Upper lobe of left lung (tissue), 4 donors: ENCODE measurements at regions not wholly inside any gene's neighbourhood (a gene's known extent, or its start where the extent isn't known, plus 50 kb on each side); places are given as distances from the start of the nearest gene placed in this dataset.

Source experiments
- EP300 ChIP-seq, 4 donors: sonication (generic); formaldehyde crosslinking; IDR thresholded peaks; one replicate each; pipeline ENCODE4 v1.5.1; 2017; ENCODE audit warnings: antibody characterized with exemption in 4 of 4, control low read depth in 2 of 4
- POLR2A ChIP-seq, 4 donors: fragments of 450-650 bp; IDR thresholded peaks; one replicate each; pipeline ENCODE4 v1.5.1; 2016 to 2017; ENCODE audit warnings: antibody characterized with exemption in 4 of 4, mild to moderate bottlenecking in 2 of 4
- POLR2AphosphoS5 ChIP-seq, 2 donors: sonication (generic); formaldehyde crosslinking; IDR thresholded peaks; one replicate each; pipeline ENCODE4 v1.5.1; 2017; ENCODE audit warnings: antibody characterized with exemption in 2 of 2
- TF ChIP-seq, protein P1 (sequence below), 6 experiments: fragments of 450-650 bp in 4 of 6; fragments of 200-600 bp in 2 of 6; sonication (generic) in 2 of 6; IDR thresholded peaks; one replicate each; pipeline ENCODE4 v1.5.1; 2016 to 2019; ENCODE audit warnings: antibody characterized with exemption in 6 of 6

DNA sequence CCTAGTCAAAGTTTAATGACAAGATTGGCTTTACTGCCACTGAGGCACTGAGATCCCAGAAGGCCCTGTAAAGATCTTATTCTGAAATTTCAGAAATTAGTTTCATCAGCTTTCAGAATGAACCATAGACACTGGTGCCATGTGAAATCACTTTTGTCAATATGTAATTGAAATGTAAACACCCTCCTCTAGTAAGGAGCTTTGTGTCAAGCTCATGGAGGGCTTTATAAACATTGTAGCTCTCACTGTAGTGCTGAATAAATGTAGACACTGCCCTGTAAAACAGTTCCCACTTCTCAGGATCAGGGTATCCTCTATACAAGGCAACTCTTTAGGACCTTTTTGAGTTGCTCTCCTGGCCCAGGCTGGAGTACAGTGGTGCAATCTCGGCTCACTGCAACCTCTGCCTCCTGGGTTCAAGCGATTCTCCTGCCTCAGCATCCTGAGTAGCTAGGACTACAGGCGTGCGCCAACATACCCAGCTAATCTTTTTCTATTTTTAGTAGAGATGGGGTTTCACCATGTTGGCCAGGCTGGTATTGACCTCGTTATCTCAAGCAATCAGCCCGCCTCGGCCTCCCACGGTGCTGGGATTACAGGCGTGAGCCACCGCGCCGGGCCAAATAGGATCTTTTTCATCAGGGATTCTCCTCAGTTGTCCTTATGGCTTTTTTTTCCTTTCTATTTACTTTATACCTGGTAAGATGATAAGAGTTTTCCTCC lies 1823.9 kb upstream of the CDH9 start:
- TF ChIP-seq, protein P1, sequence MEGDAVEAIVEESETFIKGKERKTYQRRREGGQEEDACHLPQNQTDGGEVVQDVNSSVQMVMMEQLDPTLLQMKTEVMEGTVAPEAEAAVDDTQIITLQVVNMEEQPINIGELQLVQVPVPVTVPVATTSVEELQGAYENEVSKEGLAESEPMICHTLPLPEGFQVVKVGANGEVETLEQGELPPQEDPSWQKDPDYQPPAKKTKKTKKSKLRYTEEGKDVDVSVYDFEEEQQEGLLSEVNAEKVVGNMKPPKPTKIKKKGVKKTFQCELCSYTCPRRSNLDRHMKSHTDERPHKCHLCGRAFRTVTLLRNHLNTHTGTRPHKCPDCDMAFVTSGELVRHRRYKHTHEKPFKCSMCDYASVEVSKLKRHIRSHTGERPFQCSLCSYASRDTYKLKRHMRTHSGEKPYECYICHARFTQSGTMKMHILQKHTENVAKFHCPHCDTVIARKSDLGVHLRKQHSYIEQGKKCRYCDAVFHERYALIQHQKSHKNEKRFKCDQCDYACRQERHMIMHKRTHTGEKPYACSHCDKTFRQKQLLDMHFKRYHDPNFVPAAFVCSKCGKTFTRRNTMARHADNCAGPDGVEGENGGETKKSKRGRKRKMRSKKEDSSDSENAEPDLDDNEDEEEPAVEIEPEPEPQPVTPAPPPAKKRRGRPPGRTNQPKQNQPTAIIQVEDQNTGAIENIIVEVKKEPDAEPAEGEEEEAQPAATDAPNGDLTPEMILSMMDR (IDR thresholded peaks at IDR 0.05), result no peak
- TF ChIP-seq POLR2A (IDR thresholded peaks at IDR 0.05) (no peak), POLR2AphosphoS5 (IDR thresholded peaks at IDR 0.05) (no peak), EP300 (IDR thresholded peaks at IDR 0.05) (no peak)
